ENCODE measurements at regions not wholly inside any gene's neighbourhood (a gene's known extent, or its start where the extent isn't known, plus 50 kb on each side); places are given as distances from the start of the nearest gene placed in this dataset.

DNA sequence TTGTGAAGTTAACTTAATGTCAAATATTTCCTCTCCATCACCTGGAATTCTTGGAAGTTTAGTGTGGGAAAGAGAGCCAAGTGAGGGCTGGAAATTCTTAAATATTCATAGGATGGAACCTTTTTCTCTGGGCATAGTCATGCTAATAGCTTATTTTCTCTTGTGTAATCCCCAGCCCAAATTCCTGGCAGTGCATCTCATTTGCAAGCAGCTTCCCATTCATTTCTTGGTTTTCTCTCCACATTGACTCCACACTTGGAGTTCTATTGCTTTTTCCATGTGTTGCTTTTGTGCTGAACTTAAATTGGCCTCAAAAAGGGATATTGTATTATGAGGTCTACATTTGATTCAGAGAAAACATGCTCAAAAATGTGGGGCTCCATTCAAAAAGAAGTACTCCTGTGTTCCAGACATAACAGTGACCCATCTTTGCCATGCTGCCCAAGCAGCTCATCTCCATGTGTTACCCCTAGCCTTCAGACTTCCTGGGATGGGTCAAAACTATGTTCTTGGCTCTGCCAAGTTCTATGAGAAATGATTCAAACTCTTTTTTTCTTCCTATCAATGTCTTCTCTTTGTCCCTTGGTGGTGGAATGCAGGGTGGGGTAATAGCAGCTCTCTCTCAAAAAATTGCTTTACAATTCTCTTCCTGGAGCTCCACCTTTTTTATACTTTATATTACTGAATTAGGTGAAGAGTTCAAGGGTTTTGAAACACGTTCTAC is 2471.5 kb downstream of the PCDH9 start:
- no peak for TF ChIP-seq POLR2A (IDR thresholded peaks at IDR 0.05)
- TF ChIP-seq, protein P1, sequence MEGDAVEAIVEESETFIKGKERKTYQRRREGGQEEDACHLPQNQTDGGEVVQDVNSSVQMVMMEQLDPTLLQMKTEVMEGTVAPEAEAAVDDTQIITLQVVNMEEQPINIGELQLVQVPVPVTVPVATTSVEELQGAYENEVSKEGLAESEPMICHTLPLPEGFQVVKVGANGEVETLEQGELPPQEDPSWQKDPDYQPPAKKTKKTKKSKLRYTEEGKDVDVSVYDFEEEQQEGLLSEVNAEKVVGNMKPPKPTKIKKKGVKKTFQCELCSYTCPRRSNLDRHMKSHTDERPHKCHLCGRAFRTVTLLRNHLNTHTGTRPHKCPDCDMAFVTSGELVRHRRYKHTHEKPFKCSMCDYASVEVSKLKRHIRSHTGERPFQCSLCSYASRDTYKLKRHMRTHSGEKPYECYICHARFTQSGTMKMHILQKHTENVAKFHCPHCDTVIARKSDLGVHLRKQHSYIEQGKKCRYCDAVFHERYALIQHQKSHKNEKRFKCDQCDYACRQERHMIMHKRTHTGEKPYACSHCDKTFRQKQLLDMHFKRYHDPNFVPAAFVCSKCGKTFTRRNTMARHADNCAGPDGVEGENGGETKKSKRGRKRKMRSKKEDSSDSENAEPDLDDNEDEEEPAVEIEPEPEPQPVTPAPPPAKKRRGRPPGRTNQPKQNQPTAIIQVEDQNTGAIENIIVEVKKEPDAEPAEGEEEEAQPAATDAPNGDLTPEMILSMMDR (IDR thresholded peaks at IDR 0.05): no peak
